Keratinocyte (primary cell): ENCODE measurements at regions not wholly inside any gene's neighbourhood (a gene's known extent, or its start where the extent isn't known, plus 50 kb on each side); places are given as distances from the start of the nearest gene placed in this dataset.

Experiments used
- DNase-seq: peaks from one replicate; pipeline ENCODE4 v3.0.0-alpha.2; 2011; ENCODE audit warnings: low read depth, missing footprints, low spot score
- FAIRE-seq: peaks from 2 replicates; lab custom pipeline; 2011; peaks lifted over from hg19 to GRCh38; lab: Jason Lieb, UNC
- H2AFZ ChIP-seq: 2 replicates; pipeline ENCODE4 v1.6.0; 2012; ENCODE audit warnings: low read length, control low read depth, inconsistent platforms; ENCODE audit not compliant: control insufficient read depth
- H3K27ac ChIP-seq: 2 replicates; pipeline ENCODE4 v1.5.1; 2011; ENCODE audit warnings: low read length; ENCODE audit not compliant: control insufficient read depth, insufficient read depth
- H3K27me3 ChIP-seq: 3 replicates; pipeline ENCODE4 v1.6.0; 2011; ENCODE audit warnings: low read length; ENCODE audit not compliant: control insufficient read depth, insufficient read depth; ENCODE audit errors: extremely low read depth
- H3K36me3 ChIP-seq, 2 experiments: 2 replicates in 1 of 2; 3 replicates in 1 of 2; pipeline ENCODE4 v1.5.1; 2011; ENCODE audit warnings: low read length in 2 of 2, mild to moderate bottlenecking in 1 of 2; ENCODE audit not compliant: control insufficient read depth in 2 of 2, insufficient read depth in 2 of 2; ENCODE audit errors: extremely low read depth in 1 of 2
- H3K4me1 ChIP-seq: 3 replicates; pipeline ENCODE4 v1.5.1; 2011; ENCODE audit warnings: low read length; ENCODE audit not compliant: control insufficient read depth, insufficient read depth; ENCODE audit errors: extremely low read depth
- H3K4me2 ChIP-seq: 3 replicates; pipeline ENCODE4 v1.6.0; 2011; ENCODE audit warnings: low read depth, low read length; ENCODE audit not compliant: control insufficient read depth, insufficient read depth; ENCODE audit errors: extremely low read depth
- H3K4me3 ChIP-seq, 3 experiments: fragments of 200-600 bp in 1 of 3; sonication (generic) in 1 of 3; 2 replicates in 2 of 3; 3 replicates in 1 of 3; pipeline ENCODE4 v1.5.1; 2011 to 2016; ENCODE audit warnings: low read length in 3 of 3, mild to moderate bottlenecking in 3 of 3, control low read depth in 2 of 3, inconsistent platforms in 1 of 3, low read depth in 1 of 3, mixed read lengths in 1 of 3, mixed run types in 1 of 3, moderate library complexity in 1 of 3; ENCODE audit not compliant: control insufficient read depth in 2 of 3, insufficient read depth in 2 of 3; ENCODE audit errors: extremely low read depth in 1 of 3
- H3K79me2 ChIP-seq: 2 replicates; pipeline ENCODE4 v1.6.0; 2012; ENCODE audit warnings: low read length; ENCODE audit not compliant: control insufficient read depth, insufficient read depth
- H3K9ac ChIP-seq: 3 replicates; pipeline ENCODE4 v1.6.0; 2011; ENCODE audit warnings: low read length; ENCODE audit not compliant: control insufficient read depth, insufficient read depth; ENCODE audit errors: extremely low read depth
- H3K9me1 ChIP-seq: 3 replicates; pipeline ENCODE4 v1.6.0; 2011; ENCODE audit warnings: low read length; ENCODE audit not compliant: control insufficient read depth, insufficient read depth; ENCODE audit errors: extremely low read depth
- H3K9me3 ChIP-seq: 2 replicates; pipeline ENCODE4 v1.5.1; 2012; ENCODE audit warnings: low read depth, low read length; ENCODE audit not compliant: control insufficient read depth
- H4K20me1 ChIP-seq: 3 replicates; pipeline ENCODE4 v1.6.0; 2011; ENCODE audit warnings: low read length; ENCODE audit not compliant: control insufficient read depth, insufficient read depth; ENCODE audit errors: extremely low read depth
- CTCF ChIP-seq, 3 experiments: IDR thresholded peaks in 1 of 3; conservative IDR thresholded peaks in 1 of 3; optimal IDR thresholded peaks in 1 of 3; 2 replicates in 2 of 3; 3 replicates in 1 of 3; pipeline versions ENCODE3 to v1.5.1; 2011; ENCODE audit warnings: low read length in 3 of 3, mild to moderate bottlenecking in 3 of 3, moderate library complexity in 2 of 3, control low read depth in 1 of 3, inconsistent platforms in 1 of 3; ENCODE audit not compliant: insufficient read depth in 2 of 3; ENCODE audit errors: extremely low read depth in 1 of 3
- EZH2 ChIP-seq: IDR thresholded peaks from one replicate; pipeline ENCODE4 v1.6.1; 2012; ENCODE audit warnings: inconsistent platforms, mild to moderate bottlenecking, low read length, moderate library complexity
- dilution Hi-C: fragments of 300-500 bp; cut with MboI; formaldehyde crosslinking; loops from one replicate; pipeline ENCODE4 v1.7.0; 2020; ENCODE audit warnings: low sequenced_read_pairs; ENCODE audit not compliant: extremely low pct_ligation_motif_present

DNA sequence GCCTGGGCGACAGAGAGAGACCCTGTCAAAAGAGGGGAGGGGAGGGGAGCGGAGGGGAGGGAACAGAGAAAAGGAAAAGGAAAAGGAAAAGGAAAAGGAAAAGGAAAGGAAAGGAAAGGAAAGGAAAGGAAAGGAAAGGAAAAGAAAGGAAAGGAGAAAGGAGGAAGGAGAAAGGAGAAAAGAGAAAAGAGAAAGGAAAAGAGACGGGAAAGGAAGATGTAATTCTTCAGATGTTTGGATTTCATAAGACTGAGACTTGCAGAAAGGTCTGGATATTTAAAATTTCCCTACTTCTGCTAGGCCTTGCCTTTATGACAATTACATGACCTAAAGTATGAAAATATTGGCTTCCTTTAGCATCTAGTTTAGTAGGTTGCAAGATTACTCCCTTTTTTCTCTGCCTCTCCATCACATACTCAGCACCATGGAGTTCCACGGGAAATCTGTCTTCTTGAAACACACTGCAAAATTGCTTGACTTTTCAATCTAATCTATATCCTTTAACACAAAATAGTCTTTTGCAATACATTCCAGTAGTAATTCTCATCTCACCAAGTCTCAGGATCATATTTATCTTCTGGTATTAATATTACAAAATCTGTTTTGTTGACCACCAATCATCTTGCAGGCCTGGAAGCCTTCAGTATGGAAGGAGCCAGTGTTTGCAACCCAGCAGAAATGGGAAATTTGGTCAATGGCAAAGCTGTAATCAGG is 383.5 kb downstream of the ZEB2 start:
- H3K79me2 ChIP-seq: no peaks in the 10 kb centered on the region
- no peaks in the 10 kb centered on the region for H3K4me1 ChIP-seq
- H3K9me1 ChIP-seq: no peaks in the 10 kb centered on the region
- H3K4me3 ChIP-seq: no peak overlapping the region
- H3K9me3 ChIP-seq: no peaks in the 10 kb centered on the region
- H3K36me3 ChIP-seq: no peaks in the 10 kb centered on the region
- no peak overlapping the region for H3K27ac ChIP-seq
- no peak for TF ChIP-seq CTCF (optimal IDR thresholded peaks at IDR 0.05 in 1 of 3, IDR thresholded peaks at IDR 0.05 in 1 of 3, conservative IDR thresholded peaks at IDR 0.05 in 1 of 3; ENCODE audit: extremely low read depth in 1 of 3, insufficient read depth in 2 of 3, low read length in 3 of 3)
- TF ChIP-seq EZH2: no peak
- no peaks in the 10 kb centered on the region for H4K20me1 ChIP-seq
- no peak overlapping the region for H2AFZ ChIP-seq
- FAIRE-seq (no peak), DNase-seq (no peak)
- no peaks in the 10 kb centered on the region for H3K27me3 ChIP-seq
- H3K9ac ChIP-seq: no peak overlapping the region
- dilution Hi-C loops: no loop called here
- no peak overlapping the region for H3K4me2 ChIP-seq

DNA sequence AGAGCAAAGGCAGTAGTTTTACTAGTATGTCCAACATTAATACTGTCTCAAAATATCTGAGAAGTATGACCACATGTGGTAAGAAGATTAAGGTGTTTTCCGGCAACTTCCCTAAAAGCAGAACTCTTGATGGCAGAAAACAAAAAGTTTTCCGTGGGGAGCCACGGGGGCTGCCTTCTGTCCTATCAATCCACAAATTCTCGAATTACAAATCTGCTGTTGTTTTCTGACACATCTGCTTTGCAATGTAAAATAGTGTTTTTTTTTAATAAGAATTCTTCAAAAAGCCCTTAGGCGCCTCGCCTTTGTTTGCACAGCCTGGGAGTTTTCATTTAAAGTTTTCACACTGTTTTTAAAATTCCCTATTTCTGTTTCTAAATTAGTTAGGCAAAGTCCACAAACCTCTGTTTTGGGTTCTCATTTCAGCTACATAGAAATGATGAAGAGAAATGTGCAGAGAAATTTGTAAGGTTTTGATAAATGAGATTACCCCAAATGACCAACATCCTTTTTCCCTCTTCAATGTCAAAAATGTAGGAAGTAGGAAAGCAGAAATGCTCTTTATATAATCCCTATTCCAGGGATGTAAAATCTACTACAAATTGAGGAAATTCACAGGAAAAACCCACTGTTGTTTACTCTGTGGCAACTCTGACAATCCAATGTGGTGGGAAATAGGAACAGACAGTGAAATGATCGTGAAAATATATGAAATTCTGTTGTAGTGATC is 385.8 kb downstream of the ZEB2 start:
- FAIRE-seq (no peak), DNase-seq (no peak)
- Histone ChIP-seq H3K4me2 (no peak overlapping the region), H3K9me3 (no peaks in the 10 kb centered on the region), H3K9me1 (no peaks in the 10 kb centered on the region), H2AFZ (no peak overlapping the region), H3K27me3 (no peaks in the 10 kb centered on the region), H3K4me3 (no peak overlapping the region), H3K9ac (no peak overlapping the region), H3K79me2 (no peaks in the 10 kb centered on the region), H3K36me3 (no peaks in the 10 kb centered on the region), H4K20me1 (no peaks in the 10 kb centered on the region), H3K27ac (no peak overlapping the region), H3K4me1 (peaks cover 3% of the 10 kb centered on the region)
- TF ChIP-seq EZH2: no peak
- TF ChIP-seq CTCF (optimal IDR thresholded peaks at IDR 0.05 in 1 of 3, IDR thresholded peaks at IDR 0.05 in 1 of 3, conservative IDR thresholded peaks at IDR 0.05 in 1 of 3; ENCODE audit: extremely low read depth in 1 of 3, insufficient read depth in 2 of 3, low read length in 3 of 3): no peak
- dilution Hi-C loops: no loop called here
